Common myeloid progenitor, CD34-positive (primary cell): ENCODE measurements at regions not wholly inside any gene's neighbourhood (a gene's known extent, or its start where the extent isn't known, plus 50 kb on each side); places are given as distances from the start of the nearest gene placed in this dataset.

Experiments
- CTCF ChIA-PET: fragments of 350-600 bp; sonication (Branson Sonifier 250); formaldehyde crosslinking; loops from one replicate; lab custom pipeline; 2021; ENCODE audit warnings: antibody characterized with exemption; lab: Charles Lee
- POLR2A ChIA-PET: fragments of 350-600 bp; sonication (Branson Sonifier 250); formaldehyde crosslinking; loops from one replicate; lab custom pipeline; 2021; ENCODE audit warnings: antibody characterized with exemption; lab: Charles Lee
- DNase-seq, 3 donors: peaks; one replicate each; pipeline versions ENCODE4 v3.0.0 to v3.0.0-alpha.2; 2013
- H3K27ac ChIP-seq, 2 experiments: 1 replicate in 1 of 2; 2 replicates in 1 of 2; pipeline ENCODE4 v1.7.0; 2013; ENCODE audit warnings: inconsistent platforms in 2 of 2, low read length in 2 of 2, mild to moderate bottlenecking in 2 of 2, low read depth in 1 of 2, moderate library complexity in 1 of 2; ENCODE audit not compliant: severe bottlenecking in 2 of 2, insufficient read depth in 1 of 2, poor library complexity in 1 of 2
- H3K27me3 ChIP-seq, 5 experiments: replicated peaks in 2 of 5; 1 replicate in 3 of 5; 2 replicates in 2 of 5; pipeline versions ENCODE4 v1.6.1 to v1.7.0; 2013; ENCODE audit warnings: low read length in 4 of 5, mild to moderate bottlenecking in 2 of 5, moderate library complexity in 2 of 5, inconsistent platforms in 1 of 5; ENCODE audit not compliant: insufficient read depth in 5 of 5, control insufficient read depth in 4 of 5
- H3K36me3 ChIP-seq, 4 experiments: 1 replicate in 2 of 4; 2 replicates in 2 of 4; pipeline versions ENCODE4 v1.6.1 to v1.7.0; 2013; ENCODE audit warnings: low read length in 3 of 4, control low read depth in 1 of 4, mild to moderate bottlenecking in 1 of 4; ENCODE audit not compliant: control insufficient read depth in 4 of 4, insufficient read depth in 4 of 4
- H3K4me1 ChIP-seq, 4 experiments: 1 replicate in 3 of 4; 2 replicates in 1 of 4; pipeline versions ENCODE4 v1.6.1 to v1.7.1; 2013; ENCODE audit warnings: low read length in 3 of 4, mild to moderate bottlenecking in 3 of 4, control low read depth in 1 of 4, inconsistent platforms in 1 of 4, moderate library complexity in 1 of 4; ENCODE audit not compliant: control insufficient read depth in 4 of 4, insufficient read depth in 4 of 4; ENCODE audit errors: control extremely low read depth in 1 of 4
- H3K4me3 ChIP-seq, 7 experiments: 1 replicate in 4 of 7; 2 replicates in 3 of 7; pipeline versions ENCODE4 v1.5.1 to v1.7.0; 2013; ENCODE audit warnings: mild to moderate bottlenecking in 7 of 7, low read length in 6 of 7, moderate library complexity in 6 of 7, inconsistent platforms in 2 of 7, low read depth in 2 of 7, control low read depth in 1 of 7; ENCODE audit not compliant: insufficient read depth in 4 of 7, control insufficient read depth in 1 of 7; ENCODE audit errors: extremely low read depth in 1 of 7
- H3K9me3 ChIP-seq, 5 experiments: 1 replicate in 4 of 5; 2 replicates in 1 of 5; pipeline versions ENCODE4 v1.6.1 to v1.7.1; 2013; ENCODE audit warnings: low read length in 4 of 5, mild to moderate bottlenecking in 2 of 5, inconsistent platforms in 1 of 5, low read depth in 1 of 5, moderate library complexity in 1 of 5; ENCODE audit not compliant: control insufficient read depth in 4 of 5, insufficient read depth in 2 of 5; ENCODE audit errors: control extremely low read depth in 1 of 5
- WGBS: methylation state at CpG from one replicate; pipeline ENCODE4 v1.1.5; 2013; ENCODE audit not compliant: insufficient coverage; 5-methylcytosine and 5-hydroxymethylcytosine counted together

GRCh38 chr18:27687351-27687979, 489.5 kb downstream of the CDH2 start:
- Histone ChIP-seq H3K4me3 (no peak overlapping the region), H3K4me1 (no peaks in the 10 kb centered on the region), H3K27ac (no peak overlapping the region), H3K9me3 (peaks cover 0 to 4% (median 0%) of the 10 kb centered on the region in 5 experiments), H3K27me3 (peaks cover 0 to 2% (median 0%) of the 10 kb centered on the region in 5 experiments), H3K36me3 (no peaks in the 10 kb centered on the region)
- CTCF ChIA-PET, result no interaction called here
- DNase-seq, result no peak
- POLR2A ChIA-PET, result no interaction called here

- ChIA-PET CTCF (interaction anchor here (1.4 kb wide), 1 partner anchor 12 kb away, joined by 4 read pairs; no protein-coding TSS in a partner anchor), POLR2A (no interaction called here)
- no peak overlapping the region for H3K4me3 ChIP-seq
- H3K4me1 ChIP-seq, result no peaks in the 10 kb centered on the region
- DNase-seq, result peak; percentile 15 to 49 (median 35)
- peaks cover 0 to 2% (median 0%) of the 10 kb centered on the region in 5 experiments for H3K27me3 ChIP-seq
- peaks cover 0 to 4% (median 0%) of the 10 kb centered on the region in 5 experiments for H3K9me3 ChIP-seq
- H3K36me3 ChIP-seq, result no peaks in the 10 kb centered on the region
- 79% methylated on average over 2 of the region's 2 CpGs for WGBS
- no peak overlapping the region for H3K27ac ChIP-seq
Observed at GRCh38 chr18:27685807-27686412, 491.0 kb downstream of the CDH2 start.

GRCh38 chr18:27685091-27685490, 491.8 kb downstream of the CDH2 start:
- no peak overlapping the region for H3K4me3 ChIP-seq
- peaks cover 0 to 2% (median 0%) of the 10 kb centered on the region in 5 experiments for H3K27me3 ChIP-seq
- 87% methylated on average over 3 of the region's 3 CpGs for WGBS
- H3K4me1 ChIP-seq, result no peaks in the 10 kb centered on the region
- no peak for DNase-seq
- peaks cover 0 to 4% (median 0%) of the 10 kb centered on the region in 5 experiments for H3K9me3 ChIP-seq
- POLR2A ChIA-PET, result no interaction called here
- no peak overlapping the region for H3K27ac ChIP-seq
- no peaks in the 10 kb centered on the region for H3K36me3 ChIP-seq
- CTCF ChIA-PET, result interaction anchor here (0.8 to 1.4 kb wide), 4 partner anchors 9 to 505 kb away, joined by 3 to 6 read pairs (median 4); no protein-coding TSS in a partner anchor

- Histone ChIP-seq H3K27me3 (no peaks in the 10 kb centered on the region), H3K9me3 (no peaks in the 10 kb centered on the region), H3K4me3 (no peak overlapping the region), H3K36me3 (no peaks in the 10 kb centered on the region), H3K4me1 (no peaks in the 10 kb centered on the region), H3K27ac (no peak overlapping the region)
- DNase-seq, result no peak
- ChIA-PET CTCF (no interaction called here), POLR2A (no interaction called here)
- 92% methylated on average over 3 of the region's 3 CpGs for WGBS
Observed at GRCh38 chr18:27674411-27674810, 489.3 kb upstream of the CHST9 start.

- no peak for DNase-seq
- no peaks in the 10 kb centered on the region for H3K9me3 ChIP-seq
- no peak overlapping the region for H3K4me3 ChIP-seq
- WGBS, result 92% methylated on average over 12 of the region's 27 CpGs
- H3K27me3 ChIP-seq, result no peaks in the 10 kb centered on the region
- H3K27ac ChIP-seq, result no peak overlapping the region
- H3K36me3 ChIP-seq, result no peaks in the 10 kb centered on the region
- ChIA-PET CTCF (interaction anchor here (1.5 kb wide), 1 partner anchor 11 kb away, joined by 4 read pairs; no protein-coding TSS in a partner anchor), POLR2A (no interaction called here)
- H3K4me1 ChIP-seq, result no peaks in the 10 kb centered on the region
Observed at GRCh38 chr18:27673861-27674260, 488.8 kb upstream of the CHST9 start.

GRCh38 chr18:27668158-27668557, 483.1 kb upstream of the CHST9 start:
- Histone ChIP-seq H3K36me3 (no peaks in the 10 kb centered on the region), H3K4me3 (no peak overlapping the region), H3K27ac (no peak overlapping the region), H3K9me3 (no peaks in the 10 kb centered on the region), H3K4me1 (no peaks in the 10 kb centered on the region), H3K27me3 (no peaks in the 10 kb centered on the region)
- no peak for DNase-seq
- ChIA-PET POLR2A (no interaction called here), CTCF (interaction anchor here (1.0 kb wide), 1 partner anchor 25 kb away, joined by 3 read pairs; no protein-coding TSS in a partner anchor)
- WGBS, result no CpG with 5 or more reads among the region's 1 CpG

- H3K9me3 ChIP-seq, result no peaks in the 10 kb centered on the region
- ChIA-PET POLR2A (no interaction called here), CTCF (no interaction called here)
- no peak for DNase-seq
- no peak overlapping the region for H3K27ac ChIP-seq
- 86% methylated on average over 4 of the region's 6 CpGs for WGBS
- no peaks in the 10 kb centered on the region for H3K36me3 ChIP-seq
- no peak overlapping the region for H3K4me3 ChIP-seq
- H3K27me3 ChIP-seq, result no peaks in the 10 kb centered on the region
- H3K4me1 ChIP-seq, result no peaks in the 10 kb centered on the region
Observed at GRCh38 chr18:27667064-27667463, 482.0 kb upstream of the CHST9 start.
